ENCODE measurements at regions not wholly inside any gene's neighbourhood (a gene's known extent, or its start where the extent isn't known, plus 50 kb on each side); places are given as distances from the start of the nearest gene placed in this dataset.

DNA sequence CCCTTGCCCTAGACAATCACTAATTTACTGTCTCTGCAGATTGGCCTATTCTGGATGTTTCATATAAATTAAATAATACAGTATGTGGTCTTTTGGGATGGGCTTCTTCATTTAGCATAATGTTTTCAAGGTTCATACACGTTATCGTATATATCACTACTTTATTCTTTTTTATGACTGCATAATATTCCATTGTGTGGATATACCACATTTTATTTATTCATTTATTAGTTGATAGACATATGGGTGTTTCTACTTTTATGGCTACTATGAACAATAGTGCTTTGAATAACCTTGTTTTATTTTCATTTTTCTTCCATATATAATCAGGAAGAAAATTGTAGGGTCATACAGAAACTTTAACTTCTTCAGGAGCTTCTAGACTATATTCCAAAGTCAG is 108.5 kb upstream of the PAPPA start:
- DNase-seq (ENCODE audit: low read depth in 1 of 2, low spot score in 1 of 2) (no peak), ATAC-seq (no peak), FAIRE-seq (peak; percentile 73)
- H3K4me2 ChIP-seq = no peak overlapping the region
- H3K27ac ChIP-seq = no peak overlapping the region
- ChIA-PET POLR2A (no interaction called here), CTCF (no interaction called here)
- H3K4me3 ChIP-seq = no peak overlapping the region
- WGBS (ENCODE audit: missing lambda C conversion rate) = 89% methylated on average over 2 of the region's 2 CpGs
- H3K9me3 ChIP-seq = peaks cover 14% of the 10 kb centered on the region; the same call in 1 of the 3 replicates
- H3K4me1 ChIP-seq = no peaks in the 10 kb centered on the region
- TF ChIP-seq RAD21 (conservative IDR thresholded peaks at IDR 0.05 in 1 of 2, IDR thresholded peaks at IDR 0.05 in 1 of 2) (no peak), HDAC2 (IDR thresholded peaks at IDR 0.05) (no peak), EHF (CRISPR knock-in tag; IDR thresholded peaks at IDR 0.05) (no peak), NFE2L2 (conservative IDR thresholded peaks at IDR 0.05; ENCODE audit: low read length) (no peak), KDM1A (IDR thresholded peaks at IDR 0.05; ENCODE audit: low read depth) (no peak), FOXS1 (CRISPR knock-in tag; IDR thresholded peaks at IDR 0.05) (no peak), MYC (IDR thresholded peaks at IDR 0.05; ENCODE audit: borderline replicate concordance, low read length) (no peak), NR3C1 (IDR thresholded peaks at IDR 0.05) (no peak), PHF8 (IDR thresholded peaks at IDR 0.05; ENCODE audit: borderline replicate concordance, low read depth) (no peak), EP300 (IDR thresholded peaks at IDR 0.05) (no peak), ZSCAN20 (CRISPR knock-in tag; IDR thresholded peaks at IDR 0.05) (no peak), FOSL2 (IDR thresholded peaks at IDR 0.05) (no peak), FOSL2 (CRISPR knock-in tag; IDR thresholded peaks at IDR 0.05) (no peak), CBX8 (IDR thresholded peaks at IDR 0.05) (no peak), BHLHE40 (IDR thresholded peaks at IDR 0.05; ENCODE audit: low read depth, low read length) (no peak)
- TF ChIP-seq, protein P1, sequence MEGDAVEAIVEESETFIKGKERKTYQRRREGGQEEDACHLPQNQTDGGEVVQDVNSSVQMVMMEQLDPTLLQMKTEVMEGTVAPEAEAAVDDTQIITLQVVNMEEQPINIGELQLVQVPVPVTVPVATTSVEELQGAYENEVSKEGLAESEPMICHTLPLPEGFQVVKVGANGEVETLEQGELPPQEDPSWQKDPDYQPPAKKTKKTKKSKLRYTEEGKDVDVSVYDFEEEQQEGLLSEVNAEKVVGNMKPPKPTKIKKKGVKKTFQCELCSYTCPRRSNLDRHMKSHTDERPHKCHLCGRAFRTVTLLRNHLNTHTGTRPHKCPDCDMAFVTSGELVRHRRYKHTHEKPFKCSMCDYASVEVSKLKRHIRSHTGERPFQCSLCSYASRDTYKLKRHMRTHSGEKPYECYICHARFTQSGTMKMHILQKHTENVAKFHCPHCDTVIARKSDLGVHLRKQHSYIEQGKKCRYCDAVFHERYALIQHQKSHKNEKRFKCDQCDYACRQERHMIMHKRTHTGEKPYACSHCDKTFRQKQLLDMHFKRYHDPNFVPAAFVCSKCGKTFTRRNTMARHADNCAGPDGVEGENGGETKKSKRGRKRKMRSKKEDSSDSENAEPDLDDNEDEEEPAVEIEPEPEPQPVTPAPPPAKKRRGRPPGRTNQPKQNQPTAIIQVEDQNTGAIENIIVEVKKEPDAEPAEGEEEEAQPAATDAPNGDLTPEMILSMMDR (IDR thresholded peaks at IDR 0.05) = no peak
- TF ChIP-seq, protein P2, sequence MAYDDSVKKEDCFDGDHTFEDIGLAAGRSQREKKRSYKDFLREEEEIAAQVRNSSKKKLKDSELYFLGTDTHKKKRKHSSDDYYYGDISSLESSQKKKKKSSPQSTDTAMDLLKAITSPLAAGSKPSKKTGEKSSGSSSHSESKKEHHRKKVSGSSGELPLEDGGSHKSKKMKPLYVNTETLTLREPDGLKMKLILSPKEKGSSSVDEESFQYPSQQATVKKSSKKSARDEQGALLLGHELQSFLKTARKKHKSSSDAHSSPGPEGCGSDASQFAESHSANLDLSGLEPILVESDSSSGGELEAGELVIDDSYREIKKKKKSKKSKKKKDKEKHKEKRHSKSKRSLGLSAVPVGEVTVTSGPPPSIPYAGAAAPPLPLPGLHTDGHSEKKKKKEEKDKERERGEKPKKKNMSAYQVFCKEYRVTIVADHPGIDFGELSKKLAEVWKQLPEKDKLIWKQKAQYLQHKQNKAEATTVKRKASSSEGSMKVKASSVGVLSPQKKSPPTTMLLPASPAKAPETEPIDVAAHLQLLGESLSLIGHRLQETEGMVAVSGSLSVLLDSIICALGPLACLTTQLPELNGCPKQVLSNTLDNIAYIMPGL (CRISPR knock-in tag; IDR thresholded peaks at IDR 0.05; ENCODE audit: borderline replicate concordance) = no peak
- TF ChIP-seq, protein P3, sequence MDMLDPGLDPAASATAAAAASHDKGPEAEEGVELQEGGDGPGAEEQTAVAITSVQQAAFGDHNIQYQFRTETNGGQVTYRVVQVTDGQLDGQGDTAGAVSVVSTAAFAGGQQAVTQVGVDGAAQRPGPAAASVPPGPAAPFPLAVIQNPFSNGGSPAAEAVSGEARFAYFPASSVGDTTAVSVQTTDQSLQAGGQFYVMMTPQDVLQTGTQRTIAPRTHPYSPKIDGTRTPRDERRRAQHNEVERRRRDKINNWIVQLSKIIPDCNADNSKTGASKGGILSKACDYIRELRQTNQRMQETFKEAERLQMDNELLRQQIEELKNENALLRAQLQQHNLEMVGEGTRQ (IDR thresholded peaks at IDR 0.05) = no peak

DNA sequence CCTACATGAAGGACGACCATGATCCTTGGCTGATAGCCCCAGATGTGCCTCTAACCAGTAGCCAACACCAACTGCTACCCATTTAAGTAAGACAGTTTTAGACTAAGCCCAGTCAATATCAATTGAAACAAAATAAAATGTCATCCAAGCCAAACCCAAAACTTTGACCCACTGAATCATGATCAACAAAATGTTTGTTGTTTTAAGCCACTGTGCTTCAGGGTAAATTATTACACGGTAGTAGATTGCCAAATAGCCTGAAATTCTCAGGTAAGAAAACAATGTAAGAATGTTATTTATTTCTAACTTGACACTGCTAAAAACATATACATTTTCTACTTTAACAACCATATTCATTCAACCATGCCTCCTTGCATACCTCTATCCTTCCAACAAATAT is 105.5 kb upstream of the PAPPA start:
- Histone ChIP-seq H3K27ac (no peak overlapping the region), H3K9me3 (peaks cover 14% of the 10 kb centered on the region; the same call in 1 of the 3 replicates), H3K4me1 (no peaks in the 10 kb centered on the region), H3K4me2 (no peak overlapping the region), H3K4me3 (no peak overlapping the region)
- ChIA-PET CTCF (interaction anchor here (1.2 to 1.6 kb wide), 2 partner anchors 14 to 60 kb away, joined by 3 to 4 read pairs; no protein-coding TSS in a partner anchor), POLR2A (no interaction called here)
- 67% methylated on average over 2 of the region's 2 CpGs for WGBS (ENCODE audit: missing lambda C conversion rate)
- ATAC-seq (no peak), FAIRE-seq (peak; percentile 51), DNase-seq (ENCODE audit: low read depth in 1 of 2, low spot score in 1 of 2) (no peak)
- TF ChIP-seq, protein P4, sequence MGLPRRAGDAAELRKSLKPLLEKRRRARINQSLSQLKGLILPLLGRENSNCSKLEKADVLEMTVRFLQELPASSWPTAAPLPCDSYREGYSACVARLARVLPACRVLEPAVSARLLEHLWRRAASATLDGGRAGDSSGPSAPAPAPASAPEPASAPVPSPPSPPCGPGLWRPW (IDR thresholded peaks at IDR 0.05) = no peak
- TF ChIP-seq ESRRA (IDR thresholded peaks at IDR 0.05; ENCODE audit: borderline replicate concordance, low read length) = no peak
- TF ChIP-seq TP53 (CRISPR knock-in tag; IDR thresholded peaks at IDR 0.05) = no peak
- TF ChIP-seq, protein P3 (IDR thresholded peaks at IDR 0.05) = no peak
- TF ChIP-seq RNF2 (IDR thresholded peaks at IDR 0.05; ENCODE audit: borderline replicate concordance, low read depth) = no peak
- TF ChIP-seq GATA3 (IDR thresholded peaks at IDR 0.05; ENCODE audit: borderline replicate concordance) = no peak
- no peak for TF ChIP-seq ZC3H11A (IDR thresholded peaks at IDR 0.05)
- TF ChIP-seq EP300 (IDR thresholded peaks at IDR 0.05) = no peak
- TF ChIP-seq, protein P5, sequence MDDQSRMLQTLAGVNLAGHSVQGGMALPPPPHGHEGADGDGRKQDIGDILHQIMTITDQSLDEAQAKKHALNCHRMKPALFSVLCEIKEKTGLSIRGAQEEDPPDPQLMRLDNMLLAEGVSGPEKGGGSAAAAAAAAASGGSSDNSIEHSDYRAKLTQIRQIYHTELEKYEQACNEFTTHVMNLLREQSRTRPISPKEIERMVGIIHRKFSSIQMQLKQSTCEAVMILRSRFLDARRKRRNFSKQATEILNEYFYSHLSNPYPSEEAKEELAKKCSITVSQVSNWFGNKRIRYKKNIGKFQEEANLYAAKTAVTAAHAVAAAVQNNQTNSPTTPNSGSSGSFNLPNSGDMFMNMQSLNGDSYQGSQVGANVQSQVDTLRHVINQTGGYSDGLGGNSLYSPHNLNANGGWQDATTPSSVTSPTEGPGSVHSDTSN (IDR thresholded peaks at IDR 0.05) = no peak
- TF ChIP-seq BHLHE40 (IDR thresholded peaks at IDR 0.05; ENCODE audit: low read depth, low read length) = no peak
- TF ChIP-seq ZSCAN20 (CRISPR knock-in tag; IDR thresholded peaks at IDR 0.05) = no peak
- TF ChIP-seq HEYL (CRISPR knock-in tag; IDR thresholded peaks at IDR 0.05) = no peak
